ENCODE measurements at regions not wholly inside any gene's neighbourhood (a gene's known extent, or its start where the extent isn't known, plus 50 kb on each side); places are given as distances from the start of the nearest gene placed in this dataset.

DNA sequence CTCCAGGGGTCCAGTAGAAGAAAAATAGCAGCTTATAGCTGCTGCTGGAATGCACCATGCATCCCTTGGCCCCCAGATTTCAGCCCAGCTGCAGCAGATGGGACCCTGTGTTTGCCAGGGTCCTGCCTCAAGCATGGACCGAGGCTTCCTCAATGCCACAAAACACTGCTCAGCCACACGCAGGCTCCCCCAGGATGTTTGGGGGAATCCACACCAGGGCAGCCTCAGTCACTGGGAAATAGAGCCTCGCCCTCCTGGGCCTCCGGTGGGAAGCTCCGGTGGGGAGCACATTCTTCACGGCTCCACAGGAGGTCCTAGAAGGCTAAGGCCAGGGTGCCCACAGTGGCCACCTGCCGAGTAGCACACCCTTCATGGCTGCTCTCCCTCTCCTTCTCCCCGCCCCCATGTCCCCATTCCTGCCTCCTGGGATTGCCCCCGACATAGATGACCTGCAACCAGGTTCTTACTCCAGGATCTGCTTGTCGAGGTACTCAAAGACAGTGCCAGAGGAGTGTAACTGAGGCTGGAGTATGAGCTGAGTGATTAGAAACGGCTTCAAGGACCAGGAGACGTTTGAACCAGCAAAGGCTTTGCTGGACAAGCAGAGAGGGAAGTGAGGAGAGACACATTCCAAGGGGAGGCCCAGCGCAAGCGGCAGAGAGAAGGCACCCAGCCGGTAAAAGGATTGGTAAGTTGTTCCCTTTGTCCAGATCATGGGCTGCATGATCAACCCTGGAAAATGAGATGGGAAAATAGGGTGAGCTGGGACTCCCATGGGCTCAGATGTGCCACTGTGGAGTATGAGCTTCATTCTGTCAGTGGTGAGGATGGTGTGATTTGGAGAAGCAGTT is 110.7 kb upstream of the UQCRFS1 start:
- Histone ChIP-seq H3K4me2 (no peak overlapping the region), H3K79me2 (ENCODE audit: low read depth) (no peaks in the 10 kb centered on the region), H4K20me1 (ENCODE audit: low read depth) (no peaks in the 10 kb centered on the region), H3K36me3 (no peaks in the 10 kb centered on the region), H3K9ac (no peak overlapping the region), H2AFZ (replicated peaks) (no peak overlapping the region), H3K27ac (no peak overlapping the region), H3F3A (ENCODE audit: low read depth) (no peaks in the 10 kb centered on the region), H3K9me3 (ENCODE audit: low read depth) (no peaks in the 10 kb centered on the region), H3K4me3 (no peak overlapping the region), H3K4me1 (peaks cover 2% of the 10 kb centered on the region), H3K27me3 (no peaks in the 10 kb centered on the region)
- peaks cover 8% of the 10 kb centered on the region for H3K27me3 Mint-ChIP-seq (ENCODE audit: insufficient read depth, low read depth)
- no peak for DNase-seq (ENCODE audit: low spot score)
- no peaks in the 10 kb centered on the region for H3K4me1 Mint-ChIP-seq
- no peak overlapping the region for H3K4me3 Mint-ChIP-seq
- H3K36me3 Mint-ChIP-seq: no peaks in the 10 kb centered on the region
- TF ChIP-seq, protein P1, sequence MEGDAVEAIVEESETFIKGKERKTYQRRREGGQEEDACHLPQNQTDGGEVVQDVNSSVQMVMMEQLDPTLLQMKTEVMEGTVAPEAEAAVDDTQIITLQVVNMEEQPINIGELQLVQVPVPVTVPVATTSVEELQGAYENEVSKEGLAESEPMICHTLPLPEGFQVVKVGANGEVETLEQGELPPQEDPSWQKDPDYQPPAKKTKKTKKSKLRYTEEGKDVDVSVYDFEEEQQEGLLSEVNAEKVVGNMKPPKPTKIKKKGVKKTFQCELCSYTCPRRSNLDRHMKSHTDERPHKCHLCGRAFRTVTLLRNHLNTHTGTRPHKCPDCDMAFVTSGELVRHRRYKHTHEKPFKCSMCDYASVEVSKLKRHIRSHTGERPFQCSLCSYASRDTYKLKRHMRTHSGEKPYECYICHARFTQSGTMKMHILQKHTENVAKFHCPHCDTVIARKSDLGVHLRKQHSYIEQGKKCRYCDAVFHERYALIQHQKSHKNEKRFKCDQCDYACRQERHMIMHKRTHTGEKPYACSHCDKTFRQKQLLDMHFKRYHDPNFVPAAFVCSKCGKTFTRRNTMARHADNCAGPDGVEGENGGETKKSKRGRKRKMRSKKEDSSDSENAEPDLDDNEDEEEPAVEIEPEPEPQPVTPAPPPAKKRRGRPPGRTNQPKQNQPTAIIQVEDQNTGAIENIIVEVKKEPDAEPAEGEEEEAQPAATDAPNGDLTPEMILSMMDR (IDR thresholded peaks at IDR 0.05): no peak
- TF ChIP-seq EZH2phosphoT487 (IDR thresholded peaks at IDR 0.05): no peak
- TF ChIP-seq EZH2 (IDR thresholded peaks at IDR 0.05): no peak
- H3K27ac Mint-ChIP-seq: no peak overlapping the region
- peaks cover 5% of the 10 kb centered on the region for H3K9me3 Mint-ChIP-seq

DNA sequence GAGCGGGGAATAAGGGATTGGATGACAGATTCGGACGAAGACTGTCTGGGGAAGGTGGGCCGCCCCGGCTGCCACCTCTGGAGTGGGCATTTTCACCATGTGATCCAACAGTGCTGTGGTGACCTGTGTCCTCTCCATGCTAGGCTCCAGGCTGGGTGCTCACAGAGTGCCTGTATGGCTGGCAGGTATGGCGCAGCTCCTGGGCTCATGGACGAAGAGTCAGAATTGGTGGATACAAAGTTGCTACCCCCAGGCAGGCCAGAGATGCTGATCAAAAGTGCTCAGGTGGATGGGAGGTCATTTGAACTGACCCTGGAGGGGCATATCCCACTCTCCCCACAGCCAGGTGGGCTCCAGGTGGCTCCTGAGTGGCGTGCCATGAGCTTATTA is 111.3 kb upstream of the UQCRFS1 start:
- H3K9me3 Mint-ChIP-seq: peaks cover 5% of the 10 kb centered on the region
- no peaks in the 10 kb centered on the region for H3K27me3 ChIP-seq
- H3K27ac Mint-ChIP-seq: no peak overlapping the region
- H3K79me2 ChIP-seq (ENCODE audit: low read depth): no peaks in the 10 kb centered on the region
- peaks cover 2% of the 10 kb centered on the region for H3K4me1 ChIP-seq
- no peaks in the 10 kb centered on the region for H3K9me3 ChIP-seq (ENCODE audit: low read depth)
- no peaks in the 10 kb centered on the region for H3K36me3 Mint-ChIP-seq
- no peak overlapping the region for H3K4me2 ChIP-seq
- no peaks in the 10 kb centered on the region for H4K20me1 ChIP-seq (ENCODE audit: low read depth)
- H3K4me3 ChIP-seq: no peak overlapping the region
- no peak overlapping the region for H2AFZ ChIP-seq (replicated peaks)
- H3F3A ChIP-seq (ENCODE audit: low read depth): no peaks in the 10 kb centered on the region
- H3K9ac ChIP-seq: no peak overlapping the region
- no peak overlapping the region for H3K27ac ChIP-seq
- DNase-seq (ENCODE audit: low spot score): no peak
- H3K4me1 Mint-ChIP-seq: no peaks in the 10 kb centered on the region
- TF ChIP-seq EZH2 (IDR thresholded peaks at IDR 0.05) (no peak), EZH2phosphoT487 (IDR thresholded peaks at IDR 0.05) (no peak)
- TF ChIP-seq, protein P1 (IDR thresholded peaks at IDR 0.05): no peak
- no peaks in the 10 kb centered on the region for H3K36me3 ChIP-seq
- peaks cover 6% of the 10 kb centered on the region for H3K27me3 Mint-ChIP-seq (ENCODE audit: insufficient read depth, low read depth)
- no peak overlapping the region for H3K4me3 Mint-ChIP-seq

DNA sequence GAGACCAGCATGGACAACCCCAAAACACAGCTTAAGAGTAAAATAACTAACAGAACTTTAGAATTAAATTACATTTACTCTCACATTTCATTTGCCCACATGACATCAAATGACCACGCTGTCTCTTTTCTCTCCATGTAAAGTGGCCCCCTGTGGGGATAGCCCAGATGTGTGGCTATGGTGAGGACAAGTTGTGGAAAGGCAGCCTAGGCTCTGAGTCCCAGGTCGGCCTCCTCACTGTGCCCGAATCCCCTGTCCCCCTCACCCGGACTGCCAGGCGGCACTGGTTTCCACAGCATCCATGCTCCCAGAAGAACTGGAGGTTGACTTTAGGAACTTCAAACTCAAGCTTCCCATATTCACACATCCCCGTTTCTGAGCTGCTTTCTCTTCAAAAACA is 111.8 kb upstream of the UQCRFS1 start:
- TF ChIP-seq EZH2 (IDR thresholded peaks at IDR 0.05): no peak
- TF ChIP-seq EZH2phosphoT487 (IDR thresholded peaks at IDR 0.05): no peak
- TF ChIP-seq, protein P1 (IDR thresholded peaks at IDR 0.05): no peak
- Mint-ChIP-seq H3K4me3 (no peak overlapping the region), H3K27me3 (ENCODE audit: insufficient read depth, low read depth) (peaks cover 6% of the 10 kb centered on the region), H3K27ac (no peak overlapping the region), H3K36me3 (no peaks in the 10 kb centered on the region), H3K4me1 (no peaks in the 10 kb centered on the region), H3K9me3 (peaks cover 5% of the 10 kb centered on the region)
- Histone ChIP-seq H3K9ac (no peak overlapping the region), H3K4me1 (peaks cover 2% of the 10 kb centered on the region), H3K9me3 (ENCODE audit: low read depth) (no peaks in the 10 kb centered on the region), H3K27me3 (no peaks in the 10 kb centered on the region), H4K20me1 (ENCODE audit: low read depth) (no peaks in the 10 kb centered on the region), H3K27ac (no peak overlapping the region), H3K79me2 (ENCODE audit: low read depth) (no peaks in the 10 kb centered on the region), H3K4me2 (no peak overlapping the region), H3F3A (ENCODE audit: low read depth) (no peaks in the 10 kb centered on the region), H2AFZ (replicated peaks) (no peak overlapping the region), H3K36me3 (no peaks in the 10 kb centered on the region), H3K4me3 (no peak overlapping the region)
- DNase-seq (ENCODE audit: low spot score): no peak
